ENCODE measurements at regions not wholly inside any gene's neighbourhood (a gene's known extent, or its start where the extent isn't known, plus 50 kb on each side); places are given as distances from the start of the nearest gene placed in this dataset.

GRCh38 chr6:155641603-155642002 is 186.0 kb upstream of the NOX3 start:
- CTCF ChIA-PET, result interaction anchor here (1.1 kb wide), 1 partner anchor 63 kb away, joined by 3 read pairs; no protein-coding TSS in a partner anchor
- no TSS peak for BruUV-seq (replicated peaks)
- no peak for DNase-seq

GRCh38 chr6:155638200-155638599 is 182.6 kb upstream of the NOX3 start:
- Mint-ChIP-seq H3K9me3 (ENCODE audit: low read depth, unreplicated experiment) (no peaks in the 10 kb centered on the region), H3K27me3 (ENCODE audit: unreplicated experiment) (no peaks in the 10 kb centered on the region), H3K27ac (ENCODE audit: unreplicated experiment) (no peak overlapping the region), H3K4me3 (ENCODE audit: low read depth, unreplicated experiment) (no peak overlapping the region), H3K36me3 (ENCODE audit: insufficient read depth, unreplicated experiment) (no peaks in the 10 kb centered on the region), H3K4me1 (ENCODE audit: low read depth, unreplicated experiment) (peaks cover 8% of the 10 kb centered on the region)
- DNase-seq, result no peak
- CTCF ChIA-PET, result no interaction called here
- no peak for TF ChIP-seq CTCF (IDR thresholded peaks at IDR 0.05; ENCODE audit: unreplicated experiment)
- BruUV-seq (replicated peaks), result no TSS peak
- intact Hi-C loops (cut with micrococcal nuclease; ENCODE audit: unreplicated experiment), result no loop called here

More at GRCh38 chr6:155641603-155642002, 186.0 kb upstream of the NOX3 start:
- no peak for TF ChIP-seq CTCF (IDR thresholded peaks at IDR 0.05; ENCODE audit: unreplicated experiment)
- H3K27me3 Mint-ChIP-seq (ENCODE audit: unreplicated experiment), result no peaks in the 10 kb centered on the region
- H3K27ac Mint-ChIP-seq (ENCODE audit: unreplicated experiment), result no peak overlapping the region
- H3K36me3 Mint-ChIP-seq (ENCODE audit: insufficient read depth, unreplicated experiment), result no peaks in the 10 kb centered on the region
- no peak overlapping the region for H3K4me3 Mint-ChIP-seq (ENCODE audit: low read depth, unreplicated experiment)
- H3K9me3 Mint-ChIP-seq (ENCODE audit: low read depth, unreplicated experiment), result no peaks in the 10 kb centered on the region
- intact Hi-C loops (cut with micrococcal nuclease; ENCODE audit: unreplicated experiment), result no loop called here
- H3K4me1 Mint-ChIP-seq (ENCODE audit: low read depth, unreplicated experiment), result peaks cover 10% of the 10 kb centered on the region

- BruUV-seq (replicated peaks), result no TSS peak
- Mint-ChIP-seq H3K27me3 (ENCODE audit: unreplicated experiment) (no peaks in the 10 kb centered on the region), H3K4me1 (ENCODE audit: low read depth, unreplicated experiment) (peaks cover 8% of the 10 kb centered on the region), H3K9me3 (ENCODE audit: low read depth, unreplicated experiment) (peaks cover 5% of the 10 kb centered on the region), H3K36me3 (ENCODE audit: insufficient read depth, unreplicated experiment) (no peaks in the 10 kb centered on the region), H3K4me3 (ENCODE audit: low read depth, unreplicated experiment) (no peak overlapping the region), H3K27ac (ENCODE audit: unreplicated experiment) (no peak overlapping the region)
- CTCF ChIA-PET, result no interaction called here
- intact Hi-C loops (cut with micrococcal nuclease; ENCODE audit: unreplicated experiment), result no loop called here
- DNase-seq, result no peak
- TF ChIP-seq CTCF (IDR thresholded peaks at IDR 0.05; ENCODE audit: unreplicated experiment), result no peak
Observed at GRCh38 chr6:155635416-155635815, 179.8 kb upstream of the NOX3 start.

DNA sequence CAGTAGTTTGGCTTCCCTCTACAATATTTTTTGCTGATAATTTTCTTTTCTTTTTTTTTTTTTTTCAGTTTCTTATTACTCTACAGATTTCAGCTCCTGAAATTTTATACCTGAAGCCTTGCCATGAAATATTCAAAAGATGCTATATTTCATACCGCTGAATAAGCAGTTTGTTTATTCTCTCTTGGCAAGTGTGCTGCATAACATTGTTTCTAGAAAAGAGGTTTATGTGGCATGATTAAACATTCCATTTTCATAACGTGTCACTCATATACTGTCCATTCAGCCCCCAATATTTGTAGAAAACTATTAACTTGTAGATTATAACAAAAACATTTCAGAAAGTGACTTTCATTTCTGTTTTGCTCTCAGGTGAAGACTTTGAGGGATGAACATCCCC is 174.4 kb upstream of the NOX3 start:
- Mint-ChIP-seq H3K4me3 (ENCODE audit: low read depth, unreplicated experiment) (no peak overlapping the region), H3K27ac (ENCODE audit: unreplicated experiment) (no peak overlapping the region), H3K27me3 (ENCODE audit: unreplicated experiment) (no peaks in the 10 kb centered on the region), H3K36me3 (ENCODE audit: insufficient read depth, unreplicated experiment) (no peaks in the 10 kb centered on the region), H3K4me1 (ENCODE audit: low read depth, unreplicated experiment) (no peaks in the 10 kb centered on the region), H3K9me3 (ENCODE audit: low read depth, unreplicated experiment) (peaks cover 8% of the 10 kb centered on the region)
- CTCF ChIA-PET, result no interaction called here
- BruUV-seq (replicated peaks), result no TSS peak
- TF ChIP-seq CTCF (IDR thresholded peaks at IDR 0.05; ENCODE audit: unreplicated experiment), result no peak
- DNase-seq, result no peak
- intact Hi-C loops (cut with micrococcal nuclease; ENCODE audit: unreplicated experiment), result no loop called here
